ENCODE measurements at regions not wholly inside any gene's neighbourhood (a gene's known extent, or its start where the extent isn't known, plus 50 kb on each side); places are given as distances from the start of the nearest gene placed in this dataset.

DNA sequence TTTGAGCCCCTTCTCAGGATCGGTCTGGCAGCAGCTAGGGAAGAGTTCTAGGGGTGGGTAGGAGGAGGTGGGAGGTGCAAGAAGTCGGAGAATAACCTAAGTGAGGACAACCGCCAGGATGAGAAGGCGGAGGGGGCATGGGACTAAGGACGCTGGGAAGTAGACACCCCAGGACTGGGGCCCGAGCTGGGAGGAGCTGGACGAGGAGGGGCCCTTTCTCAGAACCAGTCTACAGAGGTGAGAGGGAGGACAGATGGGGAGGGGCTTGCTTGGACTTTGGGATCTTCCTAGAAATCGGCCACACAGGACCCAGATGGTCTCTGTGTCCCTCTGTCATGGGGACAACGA is 90.0 kb upstream of the MYL10 start:
- Histone ChIP-seq H3K79me2 (ENCODE audit: control insufficient read depth, insufficient read depth, low read length) (no peaks in the 10 kb centered on the region), H3K9me3 (ENCODE audit: control insufficient read depth, insufficient read depth, low read depth, low read length) (no peaks in the 10 kb centered on the region), H3K36me3 (ENCODE audit: control insufficient read depth, insufficient read depth, low read length) (no peaks in the 10 kb centered on the region), H2AFZ (ENCODE audit: low read length) (no peak overlapping the region), H3K9ac (ENCODE audit: insufficient read depth, low read length) (no peak overlapping the region), H4K20me1 (ENCODE audit: control insufficient read depth, extremely low read depth, insufficient read depth, low read length) (no peaks in the 10 kb centered on the region), H3K4me2 (ENCODE audit: extremely low read depth, insufficient read depth, low read length) (no peak overlapping the region), H3K27me3 (ENCODE audit: control insufficient read depth, insufficient read depth, low read length) (peaks cover 2% of the 10 kb centered on the region), H3K4me1 (ENCODE audit: control insufficient read depth, extremely low read depth, insufficient read depth, low read length) (no peaks in the 10 kb centered on the region), H3K27ac (ENCODE audit: insufficient read depth, low read length) (no peak overlapping the region), H3K4me3 (replicated peaks in 1 of 4; ENCODE audit: control extremely low read depth in 1 of 4, insufficient read depth in 1 of 4, low read depth in 3 of 4, low read length in 4 of 4) (no peak overlapping the region)
- TF ChIP-seq, protein P1, sequence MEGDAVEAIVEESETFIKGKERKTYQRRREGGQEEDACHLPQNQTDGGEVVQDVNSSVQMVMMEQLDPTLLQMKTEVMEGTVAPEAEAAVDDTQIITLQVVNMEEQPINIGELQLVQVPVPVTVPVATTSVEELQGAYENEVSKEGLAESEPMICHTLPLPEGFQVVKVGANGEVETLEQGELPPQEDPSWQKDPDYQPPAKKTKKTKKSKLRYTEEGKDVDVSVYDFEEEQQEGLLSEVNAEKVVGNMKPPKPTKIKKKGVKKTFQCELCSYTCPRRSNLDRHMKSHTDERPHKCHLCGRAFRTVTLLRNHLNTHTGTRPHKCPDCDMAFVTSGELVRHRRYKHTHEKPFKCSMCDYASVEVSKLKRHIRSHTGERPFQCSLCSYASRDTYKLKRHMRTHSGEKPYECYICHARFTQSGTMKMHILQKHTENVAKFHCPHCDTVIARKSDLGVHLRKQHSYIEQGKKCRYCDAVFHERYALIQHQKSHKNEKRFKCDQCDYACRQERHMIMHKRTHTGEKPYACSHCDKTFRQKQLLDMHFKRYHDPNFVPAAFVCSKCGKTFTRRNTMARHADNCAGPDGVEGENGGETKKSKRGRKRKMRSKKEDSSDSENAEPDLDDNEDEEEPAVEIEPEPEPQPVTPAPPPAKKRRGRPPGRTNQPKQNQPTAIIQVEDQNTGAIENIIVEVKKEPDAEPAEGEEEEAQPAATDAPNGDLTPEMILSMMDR (conservative IDR thresholded peaks at IDR 0.05 in 1 of 2, IDR thresholded peaks at IDR 0.05 in 1 of 2; ENCODE audit: low read depth in 1 of 2, low read length in 2 of 2): no peak
- TF ChIP-seq EZH2 (IDR thresholded peaks at IDR 0.05; ENCODE audit: low read length, missing control alignments): no peak
- no peak for DNase-seq (ENCODE audit: low read depth in 2 of 2)

DNA sequence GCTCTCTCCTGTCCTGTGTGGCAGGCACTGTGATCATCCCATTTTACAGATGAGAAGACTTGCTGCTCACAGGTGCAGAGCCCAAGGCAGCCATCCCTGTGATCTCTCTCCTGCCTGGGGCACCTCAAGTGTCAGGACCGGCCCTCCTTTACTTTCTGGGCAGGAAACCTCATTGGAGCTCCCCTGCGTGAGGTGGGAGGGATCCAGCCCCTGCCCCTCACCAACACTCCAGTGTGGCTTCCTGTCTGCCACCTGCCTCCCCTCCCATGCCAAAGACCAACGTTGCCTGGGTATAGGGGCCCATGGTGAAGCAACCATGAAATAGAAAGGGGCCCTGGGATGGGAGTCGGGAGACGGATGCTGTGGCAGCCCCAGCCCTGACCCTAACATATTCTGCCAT is 91.2 kb upstream of the MYL10 start:
- Histone ChIP-seq H3K79me2 (ENCODE audit: control insufficient read depth, insufficient read depth, low read length) (no peaks in the 10 kb centered on the region), H3K4me3 (replicated peaks in 1 of 4; ENCODE audit: control extremely low read depth in 1 of 4, insufficient read depth in 1 of 4, low read depth in 3 of 4, low read length in 4 of 4) (no peak overlapping the region), H4K20me1 (ENCODE audit: control insufficient read depth, extremely low read depth, insufficient read depth, low read length) (no peaks in the 10 kb centered on the region), H3K27ac (ENCODE audit: insufficient read depth, low read length) (no peak overlapping the region), H3K9ac (ENCODE audit: insufficient read depth, low read length) (no peak overlapping the region), H3K4me1 (ENCODE audit: control insufficient read depth, extremely low read depth, insufficient read depth, low read length) (no peaks in the 10 kb centered on the region), H3K4me2 (ENCODE audit: extremely low read depth, insufficient read depth, low read length) (no peak overlapping the region), H3K27me3 (ENCODE audit: control insufficient read depth, insufficient read depth, low read length) (peaks cover 2% of the 10 kb centered on the region), H2AFZ (ENCODE audit: low read length) (no peak overlapping the region), H3K9me3 (ENCODE audit: control insufficient read depth, insufficient read depth, low read depth, low read length) (no peaks in the 10 kb centered on the region), H3K36me3 (ENCODE audit: control insufficient read depth, insufficient read depth, low read length) (no peaks in the 10 kb centered on the region)
- TF ChIP-seq, protein P1 (conservative IDR thresholded peaks at IDR 0.05 in 1 of 2, IDR thresholded peaks at IDR 0.05 in 1 of 2; ENCODE audit: low read depth in 1 of 2, low read length in 2 of 2): no peak
- no peak for TF ChIP-seq EZH2 (IDR thresholded peaks at IDR 0.05; ENCODE audit: low read length, missing control alignments)
- no peak for DNase-seq (ENCODE audit: low read depth in 2 of 2)

DNA sequence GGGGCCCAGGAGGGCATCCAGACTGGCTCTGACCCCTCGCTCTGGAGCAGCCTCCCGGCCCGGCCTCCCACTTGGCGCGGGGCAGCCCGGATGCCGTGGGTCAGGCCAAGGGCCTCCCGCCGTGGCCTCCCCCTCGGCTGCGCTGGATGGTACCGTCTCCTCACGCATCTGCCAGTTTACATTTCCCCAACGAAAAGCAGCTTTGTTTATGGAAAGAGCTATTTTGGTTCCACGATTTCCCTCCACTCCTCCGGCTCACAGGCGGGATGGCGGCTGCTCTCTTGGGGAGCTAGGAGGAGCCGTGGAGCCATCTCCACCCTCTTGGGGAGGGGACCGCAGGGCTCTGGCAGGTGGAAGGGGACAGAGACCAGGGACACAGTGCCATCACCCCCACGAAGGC is 93.2 kb upstream of the MYL10 start:
- Histone ChIP-seq H3K9ac (ENCODE audit: insufficient read depth, low read length) (no peak overlapping the region), H3K79me2 (ENCODE audit: control insufficient read depth, insufficient read depth, low read length) (no peaks in the 10 kb centered on the region), H4K20me1 (ENCODE audit: control insufficient read depth, extremely low read depth, insufficient read depth, low read length) (no peaks in the 10 kb centered on the region), H2AFZ (ENCODE audit: low read length) (no peak overlapping the region), H3K4me3 (replicated peaks in 1 of 4; ENCODE audit: control extremely low read depth in 1 of 4, insufficient read depth in 1 of 4, low read depth in 3 of 4, low read length in 4 of 4) (no peak overlapping the region), H3K9me3 (ENCODE audit: control insufficient read depth, insufficient read depth, low read depth, low read length) (no peaks in the 10 kb centered on the region), H3K4me2 (ENCODE audit: extremely low read depth, insufficient read depth, low read length) (no peak overlapping the region), H3K4me1 (ENCODE audit: control insufficient read depth, extremely low read depth, insufficient read depth, low read length) (no peaks in the 10 kb centered on the region), H3K36me3 (ENCODE audit: control insufficient read depth, insufficient read depth, low read length) (no peaks in the 10 kb centered on the region), H3K27me3 (ENCODE audit: control insufficient read depth, insufficient read depth, low read length) (peaks cover 2% of the 10 kb centered on the region), H3K27ac (ENCODE audit: insufficient read depth, low read length) (no peak overlapping the region)
- peak; percentile 40 for TF ChIP-seq EZH2 (IDR thresholded peaks at IDR 0.05; ENCODE audit: low read length, missing control alignments)
- TF ChIP-seq, protein P1 (conservative IDR thresholded peaks at IDR 0.05 in 1 of 2, IDR thresholded peaks at IDR 0.05 in 1 of 2; ENCODE audit: low read depth in 1 of 2, low read length in 2 of 2): no peak
- DNase-seq (ENCODE audit: low read depth in 2 of 2): peak in 1 of 2 donors; percentile 37
